ENCODE measurements at regions not wholly inside any gene's neighbourhood (a gene's known extent, or its start where the extent isn't known, plus 50 kb on each side); places are given as distances from the start of the nearest gene placed in this dataset.
"Not testable (repeated sequence)": the region's sequence is repeated elsewhere in the genome, so short reads cannot be mapped to it uniquely, and the experiment has no call there.

GRCh38 chr11:92048415-92048814 lies 176.2 kb upstream of the FAT3 start:
- Histone ChIP-seq H3K9me3 (no peaks in the 10 kb centered on the region), H3K4me3 (no peak overlapping the region), H3K27me3 (ENCODE audit: low read depth) (no peaks in the 10 kb centered on the region), H3K36me3 (replicated peaks) (no peaks in the 10 kb centered on the region), H3K4me1 (no peaks in the 10 kb centered on the region)
- peak in 1 of 2 experiments; percentile 14 for DNase-seq (ENCODE audit: low spot score in 2 of 2)
- in situ Hi-C loops (cut with MboI; ENCODE audit: low sequenced_read_pairs) = no loop called here

GRCh38 chr11:92046103-92046502 lies 178.5 kb upstream of the FAT3 start:
- Histone ChIP-seq H3K4me1 (no peaks in the 10 kb centered on the region), H3K36me3 (replicated peaks) (no peaks in the 10 kb centered on the region), H3K4me3 (no peak overlapping the region), H3K27me3 (ENCODE audit: low read depth) (no peaks in the 10 kb centered on the region), H3K9me3 (no peaks in the 10 kb centered on the region)
- in situ Hi-C loops (cut with MboI; ENCODE audit: low sequenced_read_pairs) = no loop called here
- no peak for DNase-seq (ENCODE audit: low spot score in 2 of 2)

GRCh38 chr11:92045301-92045700 lies 179.3 kb upstream of the FAT3 start:
- no peaks in the 10 kb centered on the region for H3K27me3 ChIP-seq (ENCODE audit: low read depth)
- no peaks in the 10 kb centered on the region for H3K4me1 ChIP-seq
- no peaks in the 10 kb centered on the region for H3K36me3 ChIP-seq (replicated peaks)
- no peak for DNase-seq (ENCODE audit: low spot score in 2 of 2)
- H3K4me3 ChIP-seq = no peak overlapping the region
- in situ Hi-C loops (cut with MboI; ENCODE audit: low sequenced_read_pairs) = no loop called here
- H3K9me3 ChIP-seq = no peaks in the 10 kb centered on the region

GRCh38 chr11:92035488-92035887 lies 189.1 kb upstream of the FAT3 start:
- in situ Hi-C loops (cut with MboI; ENCODE audit: low sequenced_read_pairs) = no loop called here
- Histone ChIP-seq H3K4me1 (no peaks in the 10 kb centered on the region), H3K9me3 (no peaks in the 10 kb centered on the region), H3K4me3 (no peak overlapping the region), H3K36me3 (replicated peaks) (no peaks in the 10 kb centered on the region), H3K27me3 (ENCODE audit: low read depth) (no peaks in the 10 kb centered on the region)
- DNase-seq (ENCODE audit: low spot score in 2 of 2) = no peak

GRCh38 chr11:92027136-92027535 lies 197.5 kb upstream of the FAT3 start:
- H3K4me3 ChIP-seq; H3K27me3 ChIP-seq (ENCODE audit: low read depth); in situ Hi-C loops (cut with MboI; ENCODE audit: low sequenced_read_pairs); H3K9me3 ChIP-seq; H3K36me3 ChIP-seq (replicated peaks); DNase-seq (ENCODE audit: low spot score in 2 of 2); H3K4me1 ChIP-seq: not testable (repeated sequence)

- Histone ChIP-seq H3K4me3 (no peak overlapping the region), H3K27me3 (ENCODE audit: low read depth) (no peaks in the 10 kb centered on the region), H3K4me1 (no peaks in the 10 kb centered on the region), H3K9me3 (no peaks in the 10 kb centered on the region), H3K36me3 (replicated peaks) (no peaks in the 10 kb centered on the region)
- in situ Hi-C loops (cut with MboI; ENCODE audit: low sequenced_read_pairs) = no loop called here
- DNase-seq (ENCODE audit: low spot score in 2 of 2) = no peak
Measured at GRCh38 chr11:92026664-92027063, 198.0 kb upstream of the FAT3 start.

- H3K27me3 ChIP-seq (ENCODE audit: low read depth) = no peaks in the 10 kb centered on the region
- in situ Hi-C loops (cut with MboI; ENCODE audit: low sequenced_read_pairs) = no loop called here
- no peaks in the 10 kb centered on the region for H3K9me3 ChIP-seq
- no peak overlapping the region for H3K4me3 ChIP-seq
- H3K4me1 ChIP-seq = no peaks in the 10 kb centered on the region
- H3K36me3 ChIP-seq (replicated peaks) = no peaks in the 10 kb centered on the region
- DNase-seq (ENCODE audit: low spot score in 2 of 2) = no peak
Measured at GRCh38 chr11:92024788-92025187, 199.8 kb upstream of the FAT3 start.

- Histone ChIP-seq H3K4me1 (no peaks in the 10 kb centered on the region), H3K27me3 (ENCODE audit: low read depth) (no peaks in the 10 kb centered on the region), H3K9me3 (no peaks in the 10 kb centered on the region), H3K4me3 (no peak overlapping the region), H3K36me3 (replicated peaks) (no peaks in the 10 kb centered on the region)
- in situ Hi-C loops (cut with MboI; ENCODE audit: low sequenced_read_pairs) = no loop called here
- no peak for DNase-seq (ENCODE audit: low spot score in 2 of 2)
Measured at GRCh38 chr11:92022499-92022898, 202.1 kb upstream of the FAT3 start.

GRCh38 chr11:92018332-92018731 lies 206.3 kb upstream of the FAT3 start:
- H3K27me3 ChIP-seq (ENCODE audit: low read depth) = no peaks in the 10 kb centered on the region
- no peaks in the 10 kb centered on the region for H3K36me3 ChIP-seq (replicated peaks)
- H3K4me1 ChIP-seq = no peaks in the 10 kb centered on the region
- no peaks in the 10 kb centered on the region for H3K9me3 ChIP-seq
- in situ Hi-C loops (cut with MboI; ENCODE audit: low sequenced_read_pairs) = no loop called here
- no peak for DNase-seq (ENCODE audit: low spot score in 2 of 2)
- H3K4me3 ChIP-seq = no peak overlapping the region

- Histone ChIP-seq H3K9me3 (no peaks in the 10 kb centered on the region), H3K4me1 (no peaks in the 10 kb centered on the region), H3K4me3 (no peak overlapping the region), H3K27me3 (ENCODE audit: low read depth) (no peaks in the 10 kb centered on the region), H3K36me3 (replicated peaks) (no peaks in the 10 kb centered on the region)
- in situ Hi-C loops (cut with MboI; ENCODE audit: low sequenced_read_pairs) = no loop called here
- DNase-seq (ENCODE audit: low spot score in 2 of 2) = no peak
Measured at GRCh38 chr11:92008249-92008648, 216.4 kb upstream of the FAT3 start.

GRCh38 chr11:92002568-92002967 lies 222.1 kb upstream of the FAT3 start:
- Histone ChIP-seq H3K27me3 (ENCODE audit: low read depth) (no peaks in the 10 kb centered on the region), H3K4me3 (no peak overlapping the region), H3K9me3 (no peaks in the 10 kb centered on the region), H3K36me3 (replicated peaks) (no peaks in the 10 kb centered on the region), H3K4me1 (no peaks in the 10 kb centered on the region)
- in situ Hi-C loops (cut with MboI; ENCODE audit: low sequenced_read_pairs) = no loop called here
- DNase-seq (ENCODE audit: low spot score in 2 of 2) = no peak

GRCh38 chr11:91998481-91998880 lies 226.1 kb upstream of the FAT3 start:
- Histone ChIP-seq H3K9me3 (no peaks in the 10 kb centered on the region), H3K4me1 (no peaks in the 10 kb centered on the region), H3K36me3 (replicated peaks) (no peaks in the 10 kb centered on the region), H3K4me3 (no peak overlapping the region), H3K27me3 (ENCODE audit: low read depth) (no peaks in the 10 kb centered on the region)
- in situ Hi-C loops (cut with MboI; ENCODE audit: low sequenced_read_pairs) = no loop called here
- no peak for DNase-seq (ENCODE audit: low spot score in 2 of 2)

- Histone ChIP-seq H3K9me3 (no peaks in the 10 kb centered on the region), H3K27me3 (ENCODE audit: low read depth) (no peaks in the 10 kb centered on the region), H3K4me1 (no peaks in the 10 kb centered on the region), H3K36me3 (replicated peaks) (no peaks in the 10 kb centered on the region), H3K4me3 (no peak overlapping the region)
- DNase-seq (ENCODE audit: low spot score in 2 of 2) = no peak
- in situ Hi-C loops (cut with MboI; ENCODE audit: low sequenced_read_pairs) = no loop called here
Measured at GRCh38 chr11:91997226-91997625, 227.4 kb upstream of the FAT3 start.

- Histone ChIP-seq H3K9me3 (no peaks in the 10 kb centered on the region), H3K27me3 (ENCODE audit: low read depth) (no peaks in the 10 kb centered on the region), H3K4me3 (no peak overlapping the region), H3K36me3 (replicated peaks) (no peaks in the 10 kb centered on the region), H3K4me1 (no peaks in the 10 kb centered on the region)
- DNase-seq (ENCODE audit: low spot score in 2 of 2) = no peak
- in situ Hi-C loops (cut with MboI; ENCODE audit: low sequenced_read_pairs) = no loop called here
Measured at GRCh38 chr11:91996526-91996925, 228.1 kb upstream of the FAT3 start.

- H3K27me3 ChIP-seq (ENCODE audit: low read depth); H3K4me1 ChIP-seq; DNase-seq (ENCODE audit: low spot score in 2 of 2); H3K36me3 ChIP-seq (replicated peaks); H3K4me3 ChIP-seq; in situ Hi-C loops (cut with MboI; ENCODE audit: low sequenced_read_pairs); H3K9me3 ChIP-seq: not testable (repeated sequence)
Measured at GRCh38 chr11:91988443-91988842, 236.2 kb upstream of the FAT3 start.

Measured in HAP-1 (cell line).